Mesenchymal stem cell (in vitro differentiated cells and primary cell): ENCODE measurements at regions not wholly inside any gene's neighbourhood (a gene's known extent, or its start where the extent isn't known, plus 50 kb on each side); places are given as distances from the start of the nearest gene placed in this dataset.
"Not testable (repeated sequence)": the region's sequence is repeated elsewhere in the genome, so short reads cannot be mapped to it uniquely, and the experiment has no call there.

Experiments
- DNase-seq: peaks from one replicate; pipeline ENCODE4 v3.0.0-alpha.2; 2013
- H2AFZ ChIP-seq: one replicate; pipeline ENCODE4 v1.6.1; 2013; ENCODE audit warnings: low read depth, mild to moderate bottlenecking, control low read depth, inconsistent platforms, low read length, moderate library complexity
- H2AK5ac ChIP-seq: 2 replicates; pipeline ENCODE4 v1.6.1; 2013; ENCODE audit warnings: low read length, moderate library complexity, mild to moderate bottlenecking, inconsistent platforms; ENCODE audit not compliant: severe bottlenecking
- H2BK120ac ChIP-seq: one replicate; pipeline ENCODE4 v1.6.1; 2013; ENCODE audit warnings: low read depth, mild to moderate bottlenecking, inconsistent platforms, low read length, moderate library complexity
- H2BK12ac ChIP-seq, 2 experiments: one replicate each; pipeline ENCODE4 v1.6.1; 2013; ENCODE audit warnings: inconsistent platforms in 2 of 2, low read length in 2 of 2, mild to moderate bottlenecking in 2 of 2, moderate library complexity in 2 of 2, control low read depth in 1 of 2
- H2BK15ac ChIP-seq: one replicate; pipeline ENCODE4 v1.6.1; 2013; ENCODE audit warnings: mild to moderate bottlenecking, low read depth, inconsistent platforms; ENCODE audit not compliant: poor library complexity, severe bottlenecking
- H2BK5ac ChIP-seq: 2 replicates; pipeline ENCODE4 v1.6.1; 2013; ENCODE audit warnings: low read depth, mild to moderate bottlenecking, low read length, control low read depth, inconsistent platforms; ENCODE audit not compliant: poor library complexity, severe bottlenecking
- H3K14ac ChIP-seq, 2 experiments: one replicate each; pipeline ENCODE4 v1.6.1; 2013; ENCODE audit warnings: inconsistent platforms in 2 of 2, low read length in 2 of 2, control low read depth in 1 of 2, mild to moderate bottlenecking in 1 of 2, moderate library complexity in 1 of 2
- H3K18ac ChIP-seq, 2 experiments: one replicate each; pipeline ENCODE4 v1.6.1; 2013; ENCODE audit warnings: inconsistent platforms in 2 of 2, low read length in 2 of 2, control low read depth in 1 of 2, low read depth in 1 of 2, mild to moderate bottlenecking in 1 of 2
- H3K23ac ChIP-seq, 2 experiments: one replicate each; pipeline ENCODE4 v1.6.1; 2013; ENCODE audit warnings: inconsistent platforms in 2 of 2, low read length in 2 of 2, mild to moderate bottlenecking in 2 of 2, moderate library complexity in 2 of 2, control low read depth in 1 of 2
- H3K27ac ChIP-seq: 2 replicates; pipeline ENCODE4 v1.5.1; 2013; ENCODE audit warnings: mild to moderate bottlenecking, moderate library complexity, low read length, control low read depth, inconsistent platforms; ENCODE audit not compliant: poor library complexity, severe bottlenecking
- H3K27me3 ChIP-seq, 2 experiments: 2 replicates each; pipeline versions ENCODE4 v1.6.1 to v1.7.0; 2013; ENCODE audit warnings: low read length in 2 of 2, mild to moderate bottlenecking in 2 of 2, moderate library complexity in 2 of 2, control low read depth in 1 of 2, inconsistent platforms in 1 of 2; ENCODE audit not compliant: control insufficient read depth in 1 of 2, insufficient read depth in 1 of 2
- H3K36me3 ChIP-seq, 2 experiments: 2 replicates each; pipeline versions ENCODE4 v1.6.1 to v1.7.0; 2013; ENCODE audit warnings: low read length in 2 of 2, control low read depth in 1 of 2, inconsistent platforms in 1 of 2, low read depth in 1 of 2, mild to moderate bottlenecking in 1 of 2; ENCODE audit not compliant: insufficient read depth in 2 of 2, control insufficient read depth in 1 of 2
- H3K4ac ChIP-seq, 2 experiments: one replicate each; pipeline ENCODE4 v1.6.1; 2013; ENCODE audit warnings: inconsistent platforms in 2 of 2, low read length in 2 of 2, mild to moderate bottlenecking in 2 of 2, moderate library complexity in 2 of 2, control low read depth in 1 of 2, low read depth in 1 of 2
- H3K4me1 ChIP-seq: 2 replicates; pipeline ENCODE4 v1.6.1; 2013; ENCODE audit warnings: low read depth, low read length, control low read depth; ENCODE audit not compliant: control insufficient read depth, insufficient read depth
- H3K4me2 ChIP-seq: 2 replicates; pipeline ENCODE4 v1.6.1; 2013; ENCODE audit warnings: low read length, mild to moderate bottlenecking, inconsistent platforms; ENCODE audit not compliant: poor library complexity, severe bottlenecking
- H3K4me3 ChIP-seq, 2 experiments: 2 replicates each; pipeline versions ENCODE4 v1.5.1 to v1.7.0; 2013; ENCODE audit warnings: low read length in 2 of 2, mild to moderate bottlenecking in 2 of 2, control low read depth in 1 of 2, low read depth in 1 of 2; ENCODE audit not compliant: insufficient read depth in 1 of 2
- H3K79me1 ChIP-seq: replicated peaks from 2 replicates; pipeline ENCODE4 v1.6.1; 2013; ENCODE audit warnings: mild to moderate bottlenecking, control low read depth, low read length, inconsistent platforms; ENCODE audit not compliant: poor library complexity, severe bottlenecking
- H3K9ac ChIP-seq: 2 replicates; pipeline ENCODE4 v1.7.0; 2013; ENCODE audit warnings: mild to moderate bottlenecking, low read length, moderate library complexity
- H3K9me3 ChIP-seq: 2 replicates; pipeline ENCODE4 v1.7.0; 2013; ENCODE audit warnings: mild to moderate bottlenecking, low read length; ENCODE audit not compliant: control insufficient read depth
- H4K8ac ChIP-seq: one replicate; pipeline ENCODE4 v1.6.1; 2013; ENCODE audit warnings: inconsistent platforms, mild to moderate bottlenecking, low read length, moderate library complexity
- H4K91ac ChIP-seq: one replicate; pipeline ENCODE4 v1.6.1; 2013; ENCODE audit warnings: mild to moderate bottlenecking, low read length, inconsistent platforms
- WGBS: methylation state at CpG from one replicate; pipeline ENCODE4 v1.1.7; 2013; ENCODE audit warnings: mixed read lengths; 5-methylcytosine and 5-hydroxymethylcytosine counted together

DNA sequence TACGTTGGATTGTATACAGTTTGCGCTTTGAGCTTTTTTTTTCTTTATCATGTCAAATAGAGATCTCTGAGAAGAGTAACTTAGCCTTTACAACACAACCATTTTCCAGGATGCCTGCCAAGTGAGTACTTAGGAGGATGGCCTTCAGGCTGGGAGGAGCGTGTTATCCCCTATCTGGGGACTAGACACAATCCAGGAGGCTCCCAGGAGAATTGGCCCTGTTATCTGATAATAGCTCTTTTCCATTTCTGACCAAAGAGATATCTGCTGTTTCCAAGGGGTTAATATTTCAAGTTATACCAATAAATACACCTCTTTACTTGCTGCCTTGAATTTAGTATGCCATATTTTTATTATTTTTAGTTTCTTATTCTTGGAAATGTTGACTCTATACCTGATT, 169.5 kb upstream of the SMARCAD1 start:
- H2BK120ac ChIP-seq, result no peak overlapping the region
- no peak overlapping the region for H3K27ac ChIP-seq
- no peaks in the 10 kb centered on the region for H3K9me3 ChIP-seq
- no peaks in the 10 kb centered on the region for H3K27me3 ChIP-seq
- no peak overlapping the region for H3K4me2 ChIP-seq
- H3K4ac ChIP-seq, result no peak overlapping the region
- H2BK15ac ChIP-seq, result no peak overlapping the region
- 71% methylated on average over 1 of the region's 3 CpGs for WGBS
- H3K14ac ChIP-seq, result no peak overlapping the region
- no peak overlapping the region for H2AK5ac ChIP-seq
- H2BK5ac ChIP-seq, result no peak overlapping the region
- no peak overlapping the region for H3K9ac ChIP-seq
- H3K18ac ChIP-seq, result no peak overlapping the region
- H4K91ac ChIP-seq, result no peak overlapping the region
- peaks cover 5% of the 10 kb centered on the region for H3K4me1 ChIP-seq
- DNase-seq, result no peak
- H3K23ac ChIP-seq, result no peak overlapping the region
- H3K36me3 ChIP-seq, result no peaks in the 10 kb centered on the region
- no peak overlapping the region for H4K8ac ChIP-seq
- no peak overlapping the region for H2BK12ac ChIP-seq
- H3K4me3 ChIP-seq, result no peak overlapping the region
- no peaks in the 10 kb centered on the region for H3K79me1 ChIP-seq
- no peak overlapping the region for H2AFZ ChIP-seq

- Histone ChIP-seq H3K27ac (no peak overlapping the region), H2BK12ac (no peak overlapping the region), H3K18ac (no peak overlapping the region), H3K4ac (no peak overlapping the region), H3K4me2 (no peak overlapping the region), H2BK5ac (no peak overlapping the region), H3K9me3 (peaks cover 3% of the 10 kb centered on the region), H3K36me3 (no peaks in the 10 kb centered on the region), H2AK5ac (no peak overlapping the region), H4K8ac (no peak overlapping the region), H2BK15ac (no peak overlapping the region), H2BK120ac (no peak overlapping the region), H3K14ac (no peak overlapping the region), H3K23ac (no peak overlapping the region), H3K9ac (no peak overlapping the region), H4K91ac (no peak overlapping the region), H3K4me3 (no peak overlapping the region), H2AFZ (no peak overlapping the region), H3K79me1 (no peaks in the 10 kb centered on the region), H3K27me3 (no peaks in the 10 kb centered on the region), H3K4me1 (peaks cover 3% of the 10 kb centered on the region)
- WGBS, result 89% methylated on average over 4 of the region's 4 CpGs
- DNase-seq, result no peak
These were observed 168.4 kb upstream of the SMARCAD1 start for GRCh38 chr4:94039226-94039625.

GRCh38 chr4:94044471-94044870, 163.2 kb upstream of the SMARCAD1 start:
- H3K79me1 ChIP-seq, H2AFZ ChIP-seq, H4K91ac ChIP-seq, H3K4me2 ChIP-seq, H2BK5ac ChIP-seq, H2BK12ac ChIP-seq, H3K4me1 ChIP-seq, H2AK5ac ChIP-seq, H3K27me3 ChIP-seq, DNase-seq, H2BK15ac ChIP-seq, H3K14ac ChIP-seq, H3K27ac ChIP-seq, H3K4ac ChIP-seq, H3K4me3 ChIP-seq, H3K36me3 ChIP-seq, H3K23ac ChIP-seq, H3K18ac ChIP-seq, H3K9me3 ChIP-seq, H3K9ac ChIP-seq, H4K8ac ChIP-seq, H2BK120ac ChIP-seq: not testable (repeated sequence)
- 89% methylated on average over 14 of the region's 14 CpGs for WGBS

GRCh38 chr4:94063084-94063483, 144.6 kb upstream of the SMARCAD1 start:
- 84% methylated on average over 3 of the region's 4 CpGs for WGBS
- no peak for DNase-seq
- no peak overlapping the region for H3K4me2 ChIP-seq
- no peak overlapping the region for H2BK120ac ChIP-seq
- peaks cover 4% of the 10 kb centered on the region for H3K79me1 ChIP-seq
- no peak overlapping the region for H3K18ac ChIP-seq
- no peak overlapping the region for H3K27ac ChIP-seq
- no peak overlapping the region for H2BK12ac ChIP-seq
- no peak overlapping the region for H4K8ac ChIP-seq
- no peak overlapping the region for H2BK5ac ChIP-seq
- no peak overlapping the region for H2BK15ac ChIP-seq
- no peak overlapping the region for H2AK5ac ChIP-seq
- H3K4me3 ChIP-seq, result no peak overlapping the region
- H3K4me1 ChIP-seq, result no peaks in the 10 kb centered on the region
- no peak overlapping the region for H4K91ac ChIP-seq
- no peaks in the 10 kb centered on the region for H3K27me3 ChIP-seq
- no peak overlapping the region for H3K23ac ChIP-seq
- H3K9ac ChIP-seq, result no peak overlapping the region
- no peak overlapping the region for H3K14ac ChIP-seq
- H3K36me3 ChIP-seq, result no peaks in the 10 kb centered on the region
- no peak overlapping the region for H2AFZ ChIP-seq
- H3K4ac ChIP-seq, result no peak overlapping the region
- H3K9me3 ChIP-seq, result no peaks in the 10 kb centered on the region
